ENCODE measurements at regions not wholly inside any gene's neighbourhood (a gene's known extent, or its start where the extent isn't known, plus 50 kb on each side); places are given as distances from the start of the nearest gene placed in this dataset.

- TF ChIP-seq, protein P1, sequence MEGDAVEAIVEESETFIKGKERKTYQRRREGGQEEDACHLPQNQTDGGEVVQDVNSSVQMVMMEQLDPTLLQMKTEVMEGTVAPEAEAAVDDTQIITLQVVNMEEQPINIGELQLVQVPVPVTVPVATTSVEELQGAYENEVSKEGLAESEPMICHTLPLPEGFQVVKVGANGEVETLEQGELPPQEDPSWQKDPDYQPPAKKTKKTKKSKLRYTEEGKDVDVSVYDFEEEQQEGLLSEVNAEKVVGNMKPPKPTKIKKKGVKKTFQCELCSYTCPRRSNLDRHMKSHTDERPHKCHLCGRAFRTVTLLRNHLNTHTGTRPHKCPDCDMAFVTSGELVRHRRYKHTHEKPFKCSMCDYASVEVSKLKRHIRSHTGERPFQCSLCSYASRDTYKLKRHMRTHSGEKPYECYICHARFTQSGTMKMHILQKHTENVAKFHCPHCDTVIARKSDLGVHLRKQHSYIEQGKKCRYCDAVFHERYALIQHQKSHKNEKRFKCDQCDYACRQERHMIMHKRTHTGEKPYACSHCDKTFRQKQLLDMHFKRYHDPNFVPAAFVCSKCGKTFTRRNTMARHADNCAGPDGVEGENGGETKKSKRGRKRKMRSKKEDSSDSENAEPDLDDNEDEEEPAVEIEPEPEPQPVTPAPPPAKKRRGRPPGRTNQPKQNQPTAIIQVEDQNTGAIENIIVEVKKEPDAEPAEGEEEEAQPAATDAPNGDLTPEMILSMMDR (conservative IDR thresholded peaks at IDR 0.05): no peak
- no peak for TF ChIP-seq ZFX (IDR thresholded peaks at IDR 0.05)
These were observed 326.8 kb upstream of the DLGAP1 start for GRCh38 chr18:4781873-4782272.

Data from C4-2B (cell line).